NCI-H2196 (cell line): ENCODE measurements at regions not wholly inside any gene's neighbourhood (a gene's known extent, or its start where the extent isn't known, plus 50 kb on each side); places are given as distances from the start of the nearest gene placed in this dataset.

Experiments
- DNase-seq: peaks from one replicate; lab custom pipeline; 2025; ENCODE audit not compliant: unreplicated experiment; lab: John Stamatoyannopoulos, UW

GRCh38 chr6:132972254-132972653 is 157.9 kb downstream of the RPS12 start:
- no peak for DNase-seq

GRCh38 chr6:132972971-132973370 is 158.6 kb downstream of the RPS12 start:
- no peak for DNase-seq

GRCh38 chr6:132973514-132973993 is 159.2 kb downstream of the RPS12 start:
- peak; percentile 16 for DNase-seq

DNA sequence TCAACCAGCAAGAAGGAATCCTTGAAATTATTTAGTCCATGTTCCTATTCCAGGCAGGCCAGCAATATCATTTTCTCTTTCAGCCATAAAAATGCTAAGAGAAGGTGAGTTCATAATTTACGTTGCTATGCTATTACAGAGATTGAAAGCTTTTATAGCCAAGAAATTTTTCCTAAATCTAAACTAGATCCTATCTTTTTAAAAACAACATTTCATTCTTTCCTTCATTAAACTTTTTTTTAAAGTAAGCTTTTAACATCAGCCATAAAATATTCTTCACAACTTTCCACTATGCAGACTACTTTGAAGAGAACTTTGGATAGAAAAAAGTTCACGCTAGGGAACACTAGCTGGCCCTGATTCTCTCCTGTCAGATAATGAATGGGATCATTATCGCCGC is 159.8 kb downstream of the RPS12 start:
- DNase-seq, result no peak

DNA sequence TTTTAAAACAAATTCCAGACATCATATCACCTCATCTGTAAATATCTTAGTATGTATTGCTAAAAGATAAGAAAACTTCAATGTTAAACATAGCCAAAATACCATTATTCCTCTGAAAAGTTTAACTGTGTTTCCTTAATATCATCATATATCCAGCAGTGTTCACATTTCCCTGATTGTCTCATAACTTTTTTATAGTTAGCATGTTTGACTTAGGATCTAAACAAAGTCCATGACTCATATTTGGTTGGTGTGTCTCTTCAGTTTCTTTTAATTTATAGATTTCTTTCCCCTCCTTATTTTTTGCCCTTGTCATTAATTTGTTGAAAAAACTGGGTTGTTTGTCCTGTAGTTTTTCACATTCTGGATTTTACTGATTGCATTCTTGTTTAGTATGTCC is 163.0 kb downstream of the RPS12 start:
- no peak for DNase-seq

DNA sequence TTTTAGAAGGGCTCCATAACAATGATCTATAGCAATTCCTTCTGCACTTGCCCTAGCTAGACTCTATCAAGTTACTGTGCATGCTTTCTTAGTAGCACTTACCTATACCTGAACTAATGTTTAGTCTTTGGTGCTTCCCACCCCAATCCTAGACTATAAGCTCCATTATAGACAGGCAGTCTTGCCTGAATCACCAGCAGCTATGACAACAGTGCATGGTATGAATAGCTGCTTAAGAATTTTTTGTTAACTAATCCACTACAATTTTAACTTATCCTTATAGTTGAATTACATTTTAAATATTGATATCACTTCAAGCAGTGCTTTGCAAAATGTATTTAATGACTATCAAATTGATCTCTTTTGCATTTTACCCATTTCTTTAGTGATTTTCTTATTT is 164.3 kb downstream of the RPS12 start:
- no peak for DNase-seq

DNA sequence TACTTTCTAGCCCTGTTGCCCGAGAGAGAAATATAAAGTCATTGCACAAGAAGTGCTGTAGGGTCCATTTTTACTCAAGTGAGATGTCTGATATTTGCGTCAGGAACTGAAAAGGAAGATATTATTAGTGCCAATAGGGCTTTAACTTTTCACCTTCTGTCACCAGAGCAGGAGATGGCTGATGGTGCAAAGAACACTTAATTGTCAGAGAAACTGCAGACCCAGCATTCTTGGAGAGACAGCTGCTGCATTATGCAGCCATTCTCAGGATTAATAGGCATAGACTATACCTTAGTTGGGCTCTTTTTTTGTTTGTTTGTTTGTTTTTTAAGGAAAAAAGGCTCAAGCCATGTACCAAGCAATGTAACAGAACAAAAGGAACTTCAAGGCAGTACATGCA is 179.4 kb downstream of the RPS12 start:
- DNase-seq, result no peak

GRCh38 chr6:132995009-132995408 is 180.6 kb downstream of the RPS12 start:
- no peak for DNase-seq

DNA sequence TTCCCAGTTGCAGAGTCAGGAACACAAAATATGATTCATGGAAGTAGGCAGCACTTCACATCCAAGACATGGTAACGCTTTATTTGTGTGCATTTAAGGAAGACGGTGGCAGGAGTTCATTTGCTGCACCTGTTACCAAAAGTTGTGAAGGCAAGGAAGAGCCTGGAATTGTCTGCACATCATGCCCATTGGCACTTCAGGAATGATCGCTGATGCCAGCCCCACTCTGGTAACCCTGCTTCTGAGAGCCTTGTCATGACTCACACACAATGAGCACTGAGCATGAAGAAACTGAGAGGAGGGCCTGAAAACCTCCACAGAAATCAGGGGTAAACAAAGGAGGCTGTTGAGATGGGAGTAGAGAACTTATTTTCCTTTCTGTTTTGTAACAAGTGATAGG is 181.1 kb downstream of the RPS12 start:
- no peak for DNase-seq

- DNase-seq, result no peak
Measured at GRCh38 chr6:132998418-132998817, 184.0 kb downstream of the RPS12 start.

- DNase-seq, result no peak
Measured at GRCh38 chr6:133001040-133001565, 186.7 kb downstream of the RPS12 start.

- DNase-seq, result no peak
Measured at GRCh38 chr6:133004304-133004884, 190.0 kb downstream of the RPS12 start.

GRCh38 chr6:133012774-133013173 is 198.4 kb downstream of the RPS12 start:
- DNase-seq, result no peak

- no peak for DNase-seq
Measured at GRCh38 chr6:133016631-133017030, 202.3 kb downstream of the RPS12 start.

DNA sequence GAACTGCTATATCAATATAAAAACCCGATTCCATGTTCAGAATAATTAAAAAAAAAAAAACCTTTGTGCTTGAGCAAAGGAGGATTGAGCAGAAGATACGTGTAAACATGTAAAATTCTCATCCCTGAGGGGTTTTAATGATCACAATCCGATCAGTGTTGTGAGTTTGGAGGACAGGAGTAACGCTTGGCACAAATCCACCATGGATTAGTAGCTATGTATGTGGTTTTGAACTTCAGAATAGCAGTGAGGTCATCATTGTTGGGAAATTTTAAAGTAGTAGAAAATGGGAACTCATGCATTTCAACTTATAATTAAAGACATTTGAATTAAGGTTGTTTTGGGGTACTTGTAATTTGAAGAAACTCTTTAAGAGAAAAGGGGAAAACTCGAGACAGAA is 203.2 kb downstream of the RPS12 start:
- DNase-seq, result no peak

- DNase-seq, result no peak
Measured at GRCh38 chr6:133026705-133027104, 212.3 kb downstream of the RPS12 start.

- no peak for DNase-seq
Measured at GRCh38 chr6:133033263-133033662, 207.9 kb upstream of the EYA4 start.

DNA sequence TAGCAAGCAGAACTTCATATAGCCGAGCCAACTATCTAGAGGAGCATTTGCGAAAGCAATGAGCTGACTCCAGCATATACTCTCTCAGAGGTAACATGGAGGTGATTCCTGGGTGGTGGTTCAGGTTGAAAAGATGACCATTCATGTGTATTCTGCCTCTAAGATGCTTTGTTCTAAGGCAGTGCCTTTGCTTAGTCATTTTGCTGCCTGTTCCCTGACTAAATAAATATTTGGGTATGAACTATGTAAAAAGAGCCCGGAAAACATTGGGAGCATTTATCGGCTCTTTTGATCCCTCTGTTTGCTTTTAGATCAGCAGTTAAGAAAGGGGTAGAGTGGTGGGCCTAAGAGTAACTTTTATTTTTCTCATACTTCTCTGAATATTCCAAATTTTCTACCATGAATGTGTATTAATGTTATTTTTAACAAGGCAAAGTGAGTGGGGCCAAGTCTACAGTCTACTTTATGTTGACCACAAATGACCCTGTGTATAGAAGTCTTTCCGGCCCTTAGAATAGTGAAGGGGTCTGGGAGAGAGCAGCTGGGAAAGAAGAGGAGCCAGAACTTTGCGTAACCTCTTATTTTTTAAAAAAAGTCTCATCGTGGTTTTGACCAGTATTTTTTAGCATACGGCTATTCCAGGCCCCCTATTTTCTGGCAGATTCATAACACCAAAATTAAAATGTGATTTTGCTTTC is 206.5 kb upstream of the EYA4 start:
- DNase-seq, result no peak

DNA sequence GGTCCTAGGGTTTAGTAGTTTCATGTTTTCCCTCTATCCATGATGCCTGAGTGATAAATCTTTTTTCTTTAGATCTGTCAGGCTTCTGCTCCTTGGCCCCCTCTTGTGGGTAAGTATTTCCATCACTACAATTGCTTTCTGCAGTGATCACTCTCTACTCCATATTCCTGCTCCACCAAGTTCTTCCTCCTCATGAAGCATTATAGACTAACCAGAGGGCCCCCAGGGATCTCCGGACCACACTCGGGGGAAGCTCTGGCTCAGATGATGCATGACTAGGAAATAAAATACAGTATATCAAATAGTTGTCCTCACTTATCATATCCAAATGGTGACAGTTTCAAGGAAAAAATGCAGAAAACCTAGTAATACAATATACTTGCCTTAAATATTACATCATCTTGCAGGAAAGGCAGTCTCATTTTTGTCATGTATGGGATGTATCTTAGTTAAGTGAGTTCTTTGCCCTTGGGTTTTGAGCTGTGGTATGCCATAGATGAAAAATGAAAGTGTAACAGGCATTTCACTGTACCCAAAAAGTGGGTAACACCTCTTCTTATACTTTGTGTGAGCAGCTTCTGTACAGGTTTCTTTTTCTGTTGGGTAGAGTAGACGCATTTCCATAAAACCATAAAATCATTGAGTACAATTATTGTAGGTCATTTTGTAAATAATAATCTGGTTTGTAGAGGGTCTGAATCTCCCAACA is 200.9 kb upstream of the EYA4 start:
- DNase-seq, result no peak

DNA sequence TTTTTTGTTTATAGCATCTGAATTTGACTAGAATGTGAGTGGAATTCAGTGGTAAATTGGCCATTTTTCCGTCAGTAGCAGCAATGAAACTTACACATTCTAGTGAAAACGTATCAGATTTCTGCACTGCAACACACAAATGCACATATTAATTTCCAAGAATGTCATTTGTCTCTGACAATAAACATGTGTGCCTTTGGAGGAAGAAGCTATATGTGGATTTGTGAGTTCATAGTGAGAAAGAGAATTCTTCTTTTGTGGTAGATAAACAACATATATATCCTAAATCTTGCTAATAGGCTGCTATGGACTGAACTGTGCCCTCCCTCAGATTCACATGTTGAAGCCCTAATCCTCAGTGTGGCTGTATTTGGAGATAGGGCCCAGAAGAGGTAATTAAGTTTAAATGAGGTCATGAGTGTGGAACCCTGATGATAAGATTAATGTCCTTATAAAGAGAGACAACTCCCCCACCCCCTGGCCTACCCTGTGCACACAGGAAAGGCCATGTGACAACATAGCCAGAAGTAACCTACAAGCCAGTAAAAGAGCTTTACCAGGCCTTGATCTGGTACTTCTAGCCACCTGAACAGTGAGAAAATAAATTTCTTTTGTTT is 200.2 kb upstream of the EYA4 start:
- no peak for DNase-seq

DNA sequence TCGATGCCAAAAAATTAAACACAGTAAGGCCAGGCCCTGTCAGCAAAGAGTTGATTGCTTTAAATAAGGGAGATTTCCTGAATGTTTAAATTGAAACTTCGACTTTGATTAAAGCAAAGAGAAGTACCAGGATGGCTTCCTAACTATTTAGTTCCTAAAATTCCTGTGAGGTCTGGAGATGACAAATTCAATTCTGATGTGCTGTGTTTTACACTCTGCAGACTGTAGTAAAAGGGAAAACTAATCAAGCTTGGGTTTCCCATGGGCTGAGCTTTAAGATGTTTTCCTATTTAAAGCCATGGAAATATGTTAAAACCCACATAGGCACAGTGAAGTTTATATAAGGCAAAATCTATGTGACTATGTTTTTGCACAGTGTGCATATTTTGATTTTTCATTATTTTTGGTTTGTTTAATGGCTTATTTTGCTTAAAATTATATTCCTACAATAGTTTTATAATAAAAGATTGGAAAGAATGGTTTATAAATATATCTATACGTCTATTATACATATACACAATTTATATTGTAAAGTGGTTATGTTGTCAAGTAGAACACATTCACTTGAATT is 198.5 kb upstream of the EYA4 start:
- DNase-seq, result no peak
